HL-60 (cell line): ENCODE measurements at regions not wholly inside any gene's neighbourhood (a gene's known extent, or its start where the extent isn't known, plus 50 kb on each side); places are given as distances from the start of the nearest gene placed in this dataset.

Experiments used
- GABPA ChIP-seq: IDR thresholded peaks from 2 replicates; pipeline ENCODE4 v1.6.1; 2012; ENCODE audit warnings: low read depth
- POLR2AphosphoS5 ChIP-seq: IDR thresholded peaks from 2 replicates; pipeline ENCODE4 v1.6.1; 2012; ENCODE audit warnings: low read depth
- TF ChIP-seq, protein P1 (sequence below): IDR thresholded peaks from one replicate; pipeline ENCODE4 v1.5.1; 2011; ENCODE audit warnings: low read length, control low read depth, inconsistent platforms; ENCODE audit not compliant: insufficient read depth

DNA sequence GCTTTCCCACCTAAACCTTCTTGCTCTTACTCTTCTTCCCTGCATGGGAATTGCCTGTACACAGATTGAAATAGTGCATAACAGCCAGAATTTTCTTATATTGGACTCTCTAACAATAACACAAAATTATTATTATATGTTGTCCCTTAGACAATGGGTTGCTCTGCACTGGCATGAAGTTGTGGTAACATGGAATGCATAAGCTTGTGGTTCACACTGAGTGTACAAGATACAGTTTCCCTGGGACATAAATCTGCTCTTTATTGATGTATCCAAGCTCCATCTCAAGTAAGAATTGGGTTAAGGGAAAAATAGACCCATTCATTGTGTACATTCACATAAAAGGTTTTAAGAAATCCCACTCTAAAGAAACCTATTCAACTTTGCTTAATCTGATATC, 114.4 kb upstream of the NTF3 start:
- TF ChIP-seq, protein P1, sequence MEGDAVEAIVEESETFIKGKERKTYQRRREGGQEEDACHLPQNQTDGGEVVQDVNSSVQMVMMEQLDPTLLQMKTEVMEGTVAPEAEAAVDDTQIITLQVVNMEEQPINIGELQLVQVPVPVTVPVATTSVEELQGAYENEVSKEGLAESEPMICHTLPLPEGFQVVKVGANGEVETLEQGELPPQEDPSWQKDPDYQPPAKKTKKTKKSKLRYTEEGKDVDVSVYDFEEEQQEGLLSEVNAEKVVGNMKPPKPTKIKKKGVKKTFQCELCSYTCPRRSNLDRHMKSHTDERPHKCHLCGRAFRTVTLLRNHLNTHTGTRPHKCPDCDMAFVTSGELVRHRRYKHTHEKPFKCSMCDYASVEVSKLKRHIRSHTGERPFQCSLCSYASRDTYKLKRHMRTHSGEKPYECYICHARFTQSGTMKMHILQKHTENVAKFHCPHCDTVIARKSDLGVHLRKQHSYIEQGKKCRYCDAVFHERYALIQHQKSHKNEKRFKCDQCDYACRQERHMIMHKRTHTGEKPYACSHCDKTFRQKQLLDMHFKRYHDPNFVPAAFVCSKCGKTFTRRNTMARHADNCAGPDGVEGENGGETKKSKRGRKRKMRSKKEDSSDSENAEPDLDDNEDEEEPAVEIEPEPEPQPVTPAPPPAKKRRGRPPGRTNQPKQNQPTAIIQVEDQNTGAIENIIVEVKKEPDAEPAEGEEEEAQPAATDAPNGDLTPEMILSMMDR, result no peak
- TF ChIP-seq POLR2AphosphoS5 (no peak), GABPA (no peak)
